ENCODE measurements at regions not wholly inside any gene's neighbourhood (a gene's known extent, or its start where the extent isn't known, plus 50 kb on each side); places are given as distances from the start of the nearest gene placed in this dataset.

GRCh38 chr9:88678431-88678830 is 143.5 kb downstream of the NXNL2 start:
- TF ChIP-seq CTCF (IDR thresholded peaks at IDR 0.05) (no peak), POLR2A (IDR thresholded peaks at IDR 0.05) (no peak)

All from ovary (tissue), 3 donors.